ENCODE measurements at regions not wholly inside any gene's neighbourhood (a gene's known extent, or its start where the extent isn't known, plus 50 kb on each side); places are given as distances from the start of the nearest gene placed in this dataset.

GRCh38 chr2:238585836-238586821, 159.4 kb downstream of the ASB1 start:
- no peak for TF ChIP-seq CTCF (IDR thresholded peaks at IDR 0.05; ENCODE audit: low read depth, low read length, missing input control)
- no peak for TF ChIP-seq JUND (IDR thresholded peaks at IDR 0.05)
- no peak for TF ChIP-seq RAD21 (IDR thresholded peaks at IDR 0.05)
- no peak for TF ChIP-seq TAF1 (conservative IDR thresholded peaks at IDR 0.05)
- TF ChIP-seq SP1 (IDR thresholded peaks at IDR 0.05): no peak
- TF ChIP-seq NR2F2 (IDR thresholded peaks at IDR 0.05): no peak
- TF ChIP-seq MAX (IDR thresholded peaks at IDR 0.05): no peak
- no peak for TF ChIP-seq RXRA (IDR thresholded peaks at IDR 0.05)
- TF ChIP-seq REST (IDR thresholded peaks at IDR 0.05): no peak
- no peak for TF ChIP-seq GABPA (IDR thresholded peaks at IDR 0.05 in 1 of 2, conservative IDR thresholded peaks at IDR 0.05 in 1 of 2)
- TF ChIP-seq YY1 (IDR thresholded peaks at IDR 0.05): no peak
- no peak for TF ChIP-seq EGR1 (IDR thresholded peaks at IDR 0.05; ENCODE audit: low read depth in 2 of 2)
- no peak for TF ChIP-seq FOXA1 (IDR thresholded peaks at IDR 0.05)
- no peak for TF ChIP-seq ATF3 (IDR thresholded peaks at IDR 0.05)
